Fibroblast of the aortic adventitia (primary cell): ENCODE measurements at regions not wholly inside any gene's neighbourhood (a gene's known extent, or its start where the extent isn't known, plus 50 kb on each side); places are given as distances from the start of the nearest gene placed in this dataset.

Experiments
- DNase-seq: peaks from one replicate; pipeline ENCODE4 v3.0.0-alpha.2; 2010; ENCODE audit warnings: low read depth
- H3K4me3 ChIP-seq: 2 replicates; pipeline ENCODE4 v1.5.1; 2011; ENCODE audit warnings: low read depth, mild to moderate bottlenecking, control low read depth, low read length, moderate library complexity
- CTCF ChIP-seq: IDR thresholded peaks from 2 replicates; pipeline ENCODE4 v1.5.1; 2011; ENCODE audit warnings: mild to moderate bottlenecking, low read length, control low read depth, inconsistent platforms; ENCODE audit not compliant: insufficient read depth

- no peak overlapping the region for H3K4me3 ChIP-seq
- DNase-seq, result peak; percentile 13
- TF ChIP-seq CTCF, result no peak
These were observed 2548.3 kb downstream of the ARAP2 start for GRCh38 chr4:33696041-33696440.

- DNase-seq, result peak; percentile 2
- no peak for TF ChIP-seq CTCF
- no peak overlapping the region for H3K4me3 ChIP-seq
These were observed 2547.7 kb downstream of the ARAP2 start for GRCh38 chr4:33696586-33696985.

DNA sequence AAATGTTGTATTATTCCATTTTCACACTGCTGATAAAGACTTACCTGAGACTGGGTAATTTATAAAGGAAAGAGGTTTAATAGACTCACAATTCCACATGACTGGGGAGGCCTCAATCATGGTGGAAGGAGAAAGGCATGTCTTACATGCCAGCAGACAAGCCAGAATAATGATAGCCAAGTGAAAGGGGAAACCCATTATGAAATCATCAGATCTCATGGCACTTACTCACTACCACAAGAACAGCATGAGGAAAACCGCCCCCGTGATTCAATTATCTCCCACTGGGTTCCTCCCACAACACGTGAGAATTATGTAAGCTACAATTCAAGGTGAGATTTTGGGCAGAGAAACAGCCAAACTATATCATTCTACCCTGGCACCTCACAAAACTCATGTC, 2535.1 kb downstream of the ARAP2 start:
- H3K4me3 ChIP-seq, result no peak overlapping the region
- no peak for TF ChIP-seq CTCF
- peak; percentile 60 for DNase-seq

DNA sequence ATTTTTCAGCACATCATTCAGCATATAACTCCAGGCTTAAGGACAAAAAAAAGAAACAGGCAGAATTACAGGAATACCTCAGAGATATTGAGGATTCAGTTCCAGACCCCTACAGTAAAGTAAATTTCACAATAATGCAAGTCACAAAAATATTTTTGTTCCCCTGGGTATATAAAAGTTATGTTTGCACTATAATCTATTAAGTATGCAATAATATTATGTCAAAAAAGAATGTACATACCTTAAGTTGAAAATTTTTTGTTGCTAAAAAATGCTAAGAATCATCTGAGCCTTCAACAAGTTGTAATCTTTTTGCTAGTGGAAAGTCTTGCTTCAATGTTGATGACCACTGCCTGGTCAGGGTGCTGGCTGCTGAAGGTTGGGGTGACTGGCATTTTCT, 2532.5 kb downstream of the ARAP2 start:
- TF ChIP-seq CTCF, result no peak
- H3K4me3 ChIP-seq, result no peak overlapping the region
- no peak for DNase-seq

DNA sequence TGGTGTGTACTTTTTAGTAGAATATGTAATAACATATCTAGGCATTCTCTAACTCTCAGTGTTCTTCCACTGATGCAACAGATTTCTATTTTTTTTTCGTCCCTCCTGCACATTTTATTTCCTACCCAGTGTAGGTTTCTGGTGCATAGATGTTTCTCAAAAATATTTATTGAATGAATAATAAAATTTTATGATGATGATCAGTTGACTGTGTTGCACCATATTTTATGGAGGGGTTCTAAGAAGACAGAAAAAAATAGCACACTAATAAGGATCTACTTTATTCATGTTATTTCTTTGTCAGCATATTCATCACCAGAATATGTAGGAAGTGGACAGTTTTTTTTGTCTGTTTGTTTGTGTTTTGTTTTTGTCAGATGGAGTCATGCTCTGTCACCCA, 2529.3 kb downstream of the ARAP2 start:
- DNase-seq, result no peak
- H3K4me3 ChIP-seq, result no peak overlapping the region

GRCh38 chr4:33715841-33716395, 2528.4 kb downstream of the ARAP2 start:
- TF ChIP-seq CTCF, result no peak
- H3K4me3 ChIP-seq, result no peak overlapping the region
- peak; percentile 76 for DNase-seq

More for the DNA sequence above, 2529.3 kb downstream of the ARAP2 start:
- no peak for TF ChIP-seq CTCF

- DNase-seq, result peak; percentile 63
- no peak for TF ChIP-seq CTCF
- H3K4me3 ChIP-seq, result no peak overlapping the region
These were observed 2522.1 kb downstream of the ARAP2 start for GRCh38 chr4:33722254-33722653.
